ENCODE measurements at regions not wholly inside any gene's neighbourhood (a gene's known extent, or its start where the extent isn't known, plus 50 kb on each side); places are given as distances from the start of the nearest gene placed in this dataset.

DNA sequence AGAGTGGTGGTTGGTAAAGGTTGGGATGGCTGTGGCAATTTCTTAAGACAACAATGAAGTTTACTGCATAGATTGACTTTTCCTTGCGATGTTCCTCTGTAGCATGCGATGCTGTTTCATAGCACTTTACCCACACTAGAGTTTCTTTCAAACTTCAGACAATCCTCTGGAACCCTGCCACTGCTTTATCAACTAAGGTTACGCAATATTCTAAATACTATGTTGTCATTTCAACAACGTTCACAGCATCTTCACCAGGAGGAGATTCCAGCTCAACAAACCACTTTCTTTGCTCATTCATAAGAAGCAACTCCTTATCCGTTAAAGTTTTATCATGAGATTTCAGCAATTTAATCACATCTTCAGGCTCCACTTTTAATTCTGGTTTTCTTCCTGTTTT is 161.2 kb upstream of the NRSN1 start:
- FAIRE-seq, result no peak
- no peak for TF ChIP-seq POLR2A (IDR thresholded peaks at IDR 0.05; ENCODE audit: low read depth, low read length)
- DNase-seq (ENCODE audit: insufficient read length, low spot score), result no peak

DNA sequence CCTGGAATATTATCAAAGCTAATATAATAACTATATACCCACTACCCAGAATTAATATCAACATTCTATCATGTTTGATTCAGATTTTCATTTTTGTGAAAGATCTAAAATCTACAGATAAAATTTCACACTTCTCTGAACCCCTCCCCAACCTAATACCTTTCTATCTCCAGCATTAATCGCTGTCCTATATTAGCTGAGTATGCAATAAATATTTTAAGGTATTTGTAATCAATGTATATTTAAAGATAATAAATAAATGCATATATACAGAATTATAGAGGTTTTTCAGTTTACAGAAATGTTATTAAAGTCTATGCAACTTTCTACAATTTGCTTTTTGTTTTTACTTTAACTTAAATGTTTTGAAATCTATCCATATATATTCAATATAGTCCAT is 156.7 kb upstream of the NRSN1 start:
- DNase-seq (ENCODE audit: insufficient read length, low spot score), result no peak
- no peak for FAIRE-seq
- TF ChIP-seq POLR2A (IDR thresholded peaks at IDR 0.05; ENCODE audit: low read depth, low read length), result no peak

DNA sequence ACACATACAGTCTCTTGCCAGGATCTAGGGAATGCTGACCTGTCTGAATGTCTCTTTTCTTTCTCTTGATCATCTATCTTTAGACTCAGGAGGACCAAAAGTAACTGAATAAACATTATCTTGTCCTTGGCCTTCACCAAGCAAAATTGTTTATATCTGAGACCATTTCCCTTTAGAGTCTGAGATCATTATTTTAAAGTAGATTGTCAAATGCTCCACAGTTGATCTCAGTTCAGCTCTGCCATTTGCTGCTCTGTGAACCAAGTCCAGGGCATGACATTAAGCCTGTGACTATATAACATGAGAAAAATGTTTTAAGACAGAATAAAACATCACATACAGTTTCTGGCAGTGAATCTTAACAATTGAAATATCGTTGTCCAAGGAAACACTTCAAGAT is 148.3 kb upstream of the NRSN1 start:
- no peak for FAIRE-seq

DNA sequence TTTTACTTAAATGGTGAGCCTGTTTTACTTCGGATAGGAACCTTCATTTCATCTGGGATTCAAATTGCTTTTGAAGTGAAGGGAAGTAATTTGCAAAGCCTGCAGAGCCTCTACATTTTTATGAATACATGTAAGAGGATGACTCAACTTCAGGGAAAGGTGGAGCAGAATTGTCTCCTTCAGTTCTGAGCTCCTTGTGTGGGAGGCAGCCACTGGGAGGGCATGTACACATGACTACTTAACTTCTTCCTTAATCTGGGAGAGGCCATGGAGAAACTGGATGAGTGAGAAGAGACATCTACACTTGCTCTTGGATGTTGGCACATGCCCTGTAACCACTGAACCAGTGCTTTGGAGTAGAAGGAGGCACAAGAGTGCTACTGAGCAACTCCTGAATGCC is 145.1 kb upstream of the NRSN1 start:
- TF ChIP-seq POLR2A (IDR thresholded peaks at IDR 0.05; ENCODE audit: low read depth, low read length), result no peak
- DNase-seq (ENCODE audit: insufficient read length, low spot score), result no peak
- FAIRE-seq, result no peak

More for the DNA sequence above, 148.3 kb upstream of the NRSN1 start:
- TF ChIP-seq POLR2A (IDR thresholded peaks at IDR 0.05; ENCODE audit: low read depth, low read length), result no peak
- DNase-seq (ENCODE audit: insufficient read length, low spot score), result no peak

DNA sequence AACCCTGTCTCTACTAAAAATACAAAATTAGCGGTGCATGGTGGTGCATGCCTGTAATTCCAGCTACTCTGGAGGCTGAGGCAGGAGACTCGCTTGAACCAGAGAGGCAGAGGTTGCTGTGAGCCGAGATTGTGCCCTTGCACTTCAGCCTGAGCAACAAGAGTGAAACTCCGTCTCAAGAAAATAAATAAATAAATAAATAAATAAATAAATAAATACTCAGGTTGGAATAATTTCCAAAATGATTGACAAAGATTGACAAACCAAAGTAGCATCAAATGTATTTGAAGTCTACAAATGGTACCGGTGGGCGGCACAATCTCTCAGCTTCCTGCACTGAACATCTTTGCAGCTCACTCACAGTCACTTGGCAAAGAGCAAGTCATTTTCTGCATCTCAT is 144.1 kb upstream of the NRSN1 start:
- no peak for FAIRE-seq
- DNase-seq (ENCODE audit: insufficient read length, low spot score), result no peak
- no peak for TF ChIP-seq POLR2A (IDR thresholded peaks at IDR 0.05; ENCODE audit: low read depth, low read length)

DNA sequence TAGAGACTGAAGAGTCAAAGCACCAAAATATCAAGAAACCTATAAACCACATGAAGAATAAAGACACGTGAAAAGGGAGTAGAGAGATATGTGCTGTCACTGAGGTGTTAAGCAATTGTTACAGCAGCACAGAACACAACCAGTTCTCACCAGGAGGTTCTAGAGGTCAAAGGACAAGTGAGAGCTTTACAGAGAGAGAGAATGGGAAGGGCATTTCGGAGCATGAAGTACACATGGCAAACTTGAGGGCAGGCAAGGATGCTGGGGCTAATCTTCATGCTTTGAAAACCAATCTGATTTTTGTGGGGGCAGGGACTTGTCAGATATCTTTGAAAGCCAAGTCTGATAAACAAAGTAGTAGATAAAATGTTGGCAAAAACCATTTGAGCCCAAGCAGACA is 142.3 kb upstream of the NRSN1 start:
- TF ChIP-seq POLR2A (IDR thresholded peaks at IDR 0.05; ENCODE audit: low read depth, low read length), result no peak
- DNase-seq (ENCODE audit: insufficient read length, low spot score) (no peak), FAIRE-seq (no peak)

DNA sequence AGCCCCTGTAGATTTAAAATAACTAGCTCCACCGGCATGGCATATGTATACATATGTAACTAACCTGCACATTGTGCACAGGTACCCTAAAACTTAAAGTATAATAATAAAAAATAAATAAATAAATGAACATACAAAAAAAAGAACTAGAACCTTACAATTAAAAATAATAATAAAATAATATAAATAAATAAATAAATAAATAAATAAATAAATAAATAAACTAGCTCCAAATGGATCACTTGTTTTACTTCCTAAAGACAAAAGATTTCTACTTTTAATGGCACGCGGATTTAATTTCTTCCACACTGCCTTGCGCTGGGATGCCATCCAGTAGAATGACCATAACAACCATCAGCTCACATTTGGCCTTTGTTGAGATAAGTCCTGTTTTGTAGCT is 141.0 kb upstream of the NRSN1 start:
- FAIRE-seq (no peak), DNase-seq (ENCODE audit: insufficient read length, low spot score) (no peak)
- no peak for TF ChIP-seq POLR2A (IDR thresholded peaks at IDR 0.05; ENCODE audit: low read depth, low read length)

DNA sequence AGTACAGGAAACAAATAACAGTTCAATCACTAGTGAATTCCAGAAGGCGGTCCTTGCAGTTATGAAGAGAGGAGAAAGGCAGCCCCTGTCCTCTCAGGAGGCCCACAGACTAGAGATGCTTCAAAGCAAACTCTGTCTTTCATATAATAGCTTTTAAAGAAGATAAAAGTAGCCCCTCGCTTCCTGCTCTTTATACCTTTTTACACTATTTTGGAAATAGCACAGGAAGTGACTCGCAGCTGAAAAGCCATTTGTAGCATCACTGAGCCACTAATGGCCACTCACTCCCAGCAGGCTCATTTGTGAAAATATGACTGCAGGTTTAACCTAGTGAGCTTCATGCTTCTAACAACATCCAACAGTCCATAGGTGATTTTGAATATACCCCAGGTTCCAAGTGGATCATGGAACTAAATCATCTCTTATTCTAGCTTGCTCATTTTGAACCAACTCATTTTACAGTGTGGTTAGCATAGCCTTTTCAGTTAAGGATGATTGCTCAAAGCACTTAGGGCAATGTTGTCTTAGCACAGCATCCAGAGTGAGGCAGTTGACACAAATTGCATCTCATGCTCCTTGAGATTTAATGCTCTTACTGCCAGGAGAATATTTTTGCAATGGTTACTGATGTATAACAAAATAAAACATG is 136.0 kb upstream of the NRSN1 start:
- FAIRE-seq, result no peak
- no peak for DNase-seq (ENCODE audit: insufficient read length, low spot score)
- no peak for TF ChIP-seq POLR2A (IDR thresholded peaks at IDR 0.05; ENCODE audit: low read depth, low read length)

DNA sequence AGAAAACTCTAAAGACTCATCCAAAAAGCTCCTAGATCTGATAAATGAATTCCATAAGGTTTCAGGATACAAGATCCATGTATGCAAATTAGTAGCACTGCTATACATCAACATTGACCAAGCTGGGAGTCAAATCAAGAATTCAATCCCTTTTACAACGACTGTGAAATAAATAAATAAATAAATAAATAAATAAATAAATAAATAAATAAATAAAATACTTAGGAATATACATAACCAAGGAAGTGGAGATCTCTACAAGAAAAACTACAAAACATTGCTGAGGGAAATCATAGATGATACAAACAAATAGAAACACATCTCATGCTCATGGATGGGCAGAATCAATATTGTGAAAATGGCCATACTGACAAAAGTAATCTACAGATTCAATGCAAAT is 132.0 kb upstream of the NRSN1 start:
- FAIRE-seq (no peak), DNase-seq (ENCODE audit: insufficient read length, low spot score) (no peak)
- no peak for TF ChIP-seq POLR2A (IDR thresholded peaks at IDR 0.05; ENCODE audit: low read depth, low read length)

DNA sequence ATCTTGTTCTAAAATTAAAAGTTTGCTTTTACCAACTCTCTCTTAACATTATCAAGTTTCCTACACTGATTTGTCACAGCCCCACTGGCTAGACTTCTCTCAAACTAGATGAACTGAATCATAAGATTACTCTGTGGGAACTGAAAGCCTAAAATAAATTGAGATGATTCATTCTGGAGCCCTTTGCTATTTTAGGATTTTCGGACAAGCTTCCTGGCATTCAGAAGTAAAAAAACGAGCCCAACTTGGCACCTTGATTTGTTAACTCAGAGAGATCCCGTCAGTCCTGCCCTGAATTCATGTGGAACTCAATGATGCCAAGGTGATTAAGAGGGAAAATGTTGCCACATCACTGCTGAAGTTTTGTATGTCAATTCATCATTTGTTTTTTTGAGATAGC is 122.0 kb upstream of the NRSN1 start:
- no peak for TF ChIP-seq POLR2A (IDR thresholded peaks at IDR 0.05; ENCODE audit: low read depth, low read length)
- no peak for FAIRE-seq
- no peak for DNase-seq (ENCODE audit: insufficient read length, low spot score)

DNA sequence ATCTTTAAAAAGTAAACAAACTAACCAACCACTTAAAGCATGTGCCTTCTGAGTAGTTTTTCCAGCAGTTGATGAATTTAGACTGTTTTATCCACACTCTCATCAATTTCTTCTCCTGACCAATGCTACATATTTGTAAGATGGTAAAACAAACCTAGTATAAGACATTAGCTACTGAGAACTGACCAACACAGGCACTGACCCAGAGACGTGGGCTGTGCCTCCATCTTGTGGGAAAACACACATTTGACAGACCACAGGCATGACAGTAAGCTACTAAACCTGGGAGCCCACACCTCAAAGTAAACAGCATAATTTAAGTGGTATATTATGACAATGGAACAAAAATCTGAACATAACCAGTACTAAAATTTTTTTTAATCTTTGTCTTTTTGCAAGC is 121.4 kb upstream of the NRSN1 start:
- FAIRE-seq, result no peak

DNA sequence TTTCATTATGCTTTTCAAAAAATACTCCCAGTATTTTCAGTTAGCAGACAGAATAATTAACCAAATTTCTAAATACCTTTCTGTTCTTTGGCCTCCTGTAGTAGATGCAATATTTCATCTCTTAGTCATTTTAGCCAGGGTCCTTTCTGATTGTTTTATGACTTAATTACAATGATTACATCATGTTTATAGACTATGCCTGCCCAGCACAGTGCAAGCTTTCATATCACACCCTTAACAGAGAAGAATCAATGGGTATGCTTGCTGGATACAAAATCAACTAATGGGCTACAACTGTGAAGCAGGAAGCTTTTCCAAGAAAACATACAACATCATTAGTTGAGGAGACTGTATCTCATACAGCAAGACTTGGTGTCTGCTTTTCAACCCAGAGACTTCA is 119.8 kb upstream of the NRSN1 start:
- no peak for FAIRE-seq
- TF ChIP-seq POLR2A (IDR thresholded peaks at IDR 0.05; ENCODE audit: low read depth, low read length), result no peak

More for the DNA sequence above, 121.4 kb upstream of the NRSN1 start:
- no peak for DNase-seq (ENCODE audit: insufficient read length, low spot score)
- TF ChIP-seq POLR2A (IDR thresholded peaks at IDR 0.05; ENCODE audit: low read depth, low read length), result no peak

DNA sequence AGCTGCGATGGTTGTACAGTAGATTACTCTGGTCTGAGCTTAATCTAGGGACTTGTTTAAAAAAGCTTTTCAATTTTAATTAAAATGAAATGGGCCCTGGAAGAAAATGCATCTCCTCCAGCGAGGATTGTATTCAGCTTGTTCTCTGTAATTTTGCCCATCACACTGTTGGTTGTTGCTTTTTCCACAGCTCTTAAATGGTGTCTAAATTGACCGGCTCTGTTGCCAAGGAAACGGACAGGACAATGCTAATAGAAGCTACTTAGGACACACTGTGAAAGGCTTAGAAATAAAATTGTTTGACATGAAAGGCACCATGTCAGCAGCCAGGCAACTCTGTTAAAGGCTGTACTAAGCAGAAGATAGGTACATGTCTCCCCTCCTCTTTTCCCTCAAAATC is 116.7 kb upstream of the NRSN1 start:
- TF ChIP-seq POLR2A (IDR thresholded peaks at IDR 0.05; ENCODE audit: low read depth, low read length), result no peak
- DNase-seq (ENCODE audit: insufficient read length, low spot score) (no peak), FAIRE-seq (no peak)

More for the DNA sequence above, 119.8 kb upstream of the NRSN1 start:
- no peak for DNase-seq (ENCODE audit: insufficient read length, low spot score)

DNA sequence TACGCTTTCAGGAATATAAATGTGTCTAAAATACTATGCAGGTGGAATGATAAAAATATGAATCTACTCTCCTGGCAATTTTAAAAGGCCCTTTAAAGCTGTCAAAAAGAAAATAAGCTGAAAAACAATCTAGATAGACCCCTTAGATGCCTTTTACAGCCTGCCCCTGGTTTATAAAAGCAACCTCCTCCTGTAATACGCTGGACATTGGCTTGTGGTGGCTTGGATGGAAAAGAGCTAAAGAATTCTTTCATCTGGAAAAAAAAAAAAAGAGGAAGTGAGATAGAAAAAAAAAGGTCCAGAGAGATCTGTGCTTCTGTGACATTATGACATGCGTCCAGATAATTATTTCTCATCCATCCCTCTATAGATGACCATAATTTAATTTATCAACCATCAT is 115.9 kb upstream of the NRSN1 start:
- TF ChIP-seq POLR2A (IDR thresholded peaks at IDR 0.05; ENCODE audit: low read depth, low read length), result no peak
- DNase-seq (ENCODE audit: insufficient read length, low spot score) (no peak), FAIRE-seq (no peak)

DNA sequence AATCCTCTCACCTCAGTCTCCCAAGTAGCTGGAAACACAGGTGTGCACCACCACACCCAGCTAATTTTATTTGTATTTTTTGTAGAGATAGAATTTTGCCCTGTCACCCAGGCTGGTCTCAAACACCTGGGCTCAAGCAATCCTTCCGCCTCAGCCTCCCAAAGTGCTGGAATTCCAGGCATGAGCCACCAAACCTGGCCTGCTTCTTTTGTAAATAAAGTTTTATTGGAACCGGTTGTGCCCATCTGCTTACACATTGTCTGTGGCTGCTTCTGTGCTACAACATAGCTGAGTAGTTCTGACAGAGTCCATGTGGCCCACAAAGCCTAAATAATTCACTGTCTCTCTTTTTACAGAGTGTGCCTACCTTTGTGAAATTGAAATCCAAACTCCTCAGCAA is 109.7 kb upstream of the NRSN1 start:
- no peak for FAIRE-seq
- no peak for DNase-seq (ENCODE audit: insufficient read length, low spot score)
- no peak for TF ChIP-seq POLR2A (IDR thresholded peaks at IDR 0.05; ENCODE audit: low read depth, low read length)

DNA sequence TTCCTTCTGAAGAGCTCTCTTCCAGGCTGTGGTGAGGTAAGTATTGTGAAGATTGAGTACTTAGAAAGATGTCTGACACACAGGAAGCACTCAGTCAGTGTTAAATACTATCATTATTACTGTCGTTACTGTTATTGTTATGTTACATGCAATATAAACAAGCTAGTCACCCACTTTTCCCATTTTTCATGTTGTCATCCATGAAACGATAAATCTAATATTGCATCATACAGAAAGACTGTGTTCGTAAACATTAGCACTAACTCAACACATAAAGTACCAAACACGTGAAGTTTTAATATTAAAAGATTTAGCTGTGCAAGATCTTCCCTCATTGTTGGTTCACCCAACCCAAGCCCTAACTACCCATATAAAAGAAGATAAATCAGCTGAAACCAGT is 109.2 kb upstream of the NRSN1 start:
- no peak for TF ChIP-seq POLR2A (IDR thresholded peaks at IDR 0.05; ENCODE audit: low read depth, low read length)
- FAIRE-seq (no peak), DNase-seq (ENCODE audit: insufficient read length, low spot score) (no peak)
